BE2C (cell line): ENCODE measurements at regions not wholly inside any gene's neighbourhood (a gene's known extent, or its start where the extent isn't known, plus 50 kb on each side); places are given as distances from the start of the nearest gene placed in this dataset.

ENCODE experiments used
- DNase-seq: peaks from one replicate; pipeline ENCODE4 v3.0.0-alpha.2; 2020
- H3K27me3 ChIP-seq: fragments of 250-450 bp; sonication (Bioruptor Pico); 2 replicates; pipeline ENCODE4 v1.5.1; 2020; ENCODE audit warnings: mild to moderate bottlenecking
- H3K36me3 ChIP-seq: fragments of 250-450 bp; sonication (Bioruptor Pico); 2 replicates; pipeline ENCODE4 v1.5.1; 2020; ENCODE audit warnings: mild to moderate bottlenecking
- H3K4me1 ChIP-seq: fragments of 250-450 bp; sonication (Bioruptor Pico); 2 replicates; pipeline ENCODE4 v1.5.1; 2020
- H3K4me3 ChIP-seq: 2 replicates; pipeline ENCODE4 v1.5.1; 2011; ENCODE audit warnings: low read depth, low read length
- H3K9me3 ChIP-seq: fragments of 250-450 bp; sonication (Bioruptor Pico); 2 replicates; pipeline ENCODE4 v1.5.1; 2020
- TF ChIP-seq, protein P1 (sequence below): IDR thresholded peaks from 2 replicates; pipeline ENCODE4 v1.5.1; 2012; ENCODE audit warnings: mild to moderate bottlenecking, low read depth, low read length

DNA sequence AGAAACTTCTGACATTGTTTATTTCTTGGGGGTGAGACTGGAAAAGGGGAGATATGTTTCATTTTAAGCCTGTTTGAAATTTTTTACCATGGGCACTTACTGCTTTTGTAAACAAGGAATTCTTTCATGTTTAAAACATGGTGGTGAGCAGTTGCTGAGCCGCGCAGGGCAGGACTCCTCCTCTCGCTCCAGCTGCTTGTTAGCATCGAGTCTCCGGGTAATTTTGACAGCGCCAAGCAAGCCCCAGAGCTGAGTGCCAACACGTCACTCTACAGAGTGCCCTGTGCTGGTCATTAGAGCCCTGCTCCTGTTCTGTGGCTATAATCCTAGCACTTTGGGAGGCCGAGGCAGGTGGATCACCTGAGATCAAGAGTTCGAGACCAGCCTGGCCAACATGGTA is 116.5 kb upstream of the MSX2 start:
- Histone ChIP-seq H3K27me3 (no peaks in the 10 kb centered on the region), H3K4me1 (peaks cover 3% of the 10 kb centered on the region), H3K4me3 (no peak overlapping the region), H3K9me3 (0 out of 2 replicates have a peak, but pooled peaks cover 2% of the 10 kb centered on the region), H3K36me3 (no peaks in the 10 kb centered on the region)
- no peak for DNase-seq
- TF ChIP-seq, protein P1, sequence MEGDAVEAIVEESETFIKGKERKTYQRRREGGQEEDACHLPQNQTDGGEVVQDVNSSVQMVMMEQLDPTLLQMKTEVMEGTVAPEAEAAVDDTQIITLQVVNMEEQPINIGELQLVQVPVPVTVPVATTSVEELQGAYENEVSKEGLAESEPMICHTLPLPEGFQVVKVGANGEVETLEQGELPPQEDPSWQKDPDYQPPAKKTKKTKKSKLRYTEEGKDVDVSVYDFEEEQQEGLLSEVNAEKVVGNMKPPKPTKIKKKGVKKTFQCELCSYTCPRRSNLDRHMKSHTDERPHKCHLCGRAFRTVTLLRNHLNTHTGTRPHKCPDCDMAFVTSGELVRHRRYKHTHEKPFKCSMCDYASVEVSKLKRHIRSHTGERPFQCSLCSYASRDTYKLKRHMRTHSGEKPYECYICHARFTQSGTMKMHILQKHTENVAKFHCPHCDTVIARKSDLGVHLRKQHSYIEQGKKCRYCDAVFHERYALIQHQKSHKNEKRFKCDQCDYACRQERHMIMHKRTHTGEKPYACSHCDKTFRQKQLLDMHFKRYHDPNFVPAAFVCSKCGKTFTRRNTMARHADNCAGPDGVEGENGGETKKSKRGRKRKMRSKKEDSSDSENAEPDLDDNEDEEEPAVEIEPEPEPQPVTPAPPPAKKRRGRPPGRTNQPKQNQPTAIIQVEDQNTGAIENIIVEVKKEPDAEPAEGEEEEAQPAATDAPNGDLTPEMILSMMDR, result no peak

DNA sequence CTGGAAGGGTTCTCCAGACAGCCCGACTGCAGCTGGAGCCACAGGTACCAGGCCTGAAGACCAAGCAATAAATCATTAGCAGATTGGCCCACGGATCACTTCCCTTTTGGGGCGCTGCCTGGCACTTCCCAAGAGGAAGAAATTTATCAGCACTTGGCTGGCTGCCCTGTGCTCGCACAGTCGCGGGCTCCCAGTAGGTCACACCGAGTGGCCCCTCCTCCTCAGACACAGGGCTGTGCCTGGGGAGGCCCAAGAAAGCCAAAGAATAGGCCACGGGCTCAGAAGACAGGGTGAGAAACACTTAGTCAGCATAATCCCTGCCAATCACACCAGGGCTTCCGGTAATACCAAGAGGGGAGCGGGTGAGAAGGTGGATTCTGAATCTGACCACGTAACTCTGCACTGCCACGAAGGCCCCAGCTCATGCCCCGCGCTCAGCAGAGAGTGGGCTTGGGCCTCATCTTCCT is 115.7 kb upstream of the MSX2 start:
- Histone ChIP-seq H3K36me3 (no peaks in the 10 kb centered on the region), H3K27me3 (no peaks in the 10 kb centered on the region), H3K4me1 (peaks cover 3% of the 10 kb centered on the region), H3K9me3 (0 out of 2 replicates have a peak, but pooled peaks cover 2% of the 10 kb centered on the region), H3K4me3 (no peak overlapping the region)
- TF ChIP-seq, protein P1, result no peak
- peak; percentile 40 for DNase-seq

DNA sequence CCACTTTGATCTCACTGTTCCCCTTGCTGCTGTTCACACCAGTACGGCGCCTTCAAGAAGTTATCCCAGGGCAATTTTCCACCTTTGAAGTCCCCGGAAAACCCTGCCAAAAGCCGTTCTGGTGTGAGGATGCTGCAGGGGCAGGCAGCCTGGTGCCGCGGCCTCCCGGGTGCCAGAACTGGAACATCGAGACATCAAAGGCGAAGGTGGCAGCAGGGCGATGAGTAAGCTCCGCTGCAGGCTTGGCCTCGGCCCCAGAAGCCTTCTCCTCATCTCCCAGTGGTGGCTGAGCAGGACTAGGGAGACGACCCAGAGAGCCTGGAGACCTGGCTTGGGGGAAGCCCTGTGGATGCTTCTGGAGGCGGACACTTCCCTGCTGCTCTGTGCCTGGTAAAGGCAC is 115.3 kb upstream of the MSX2 start:
- H3K4me3 ChIP-seq, result no peak overlapping the region
- H3K36me3 ChIP-seq, result no peaks in the 10 kb centered on the region
- TF ChIP-seq, protein P1, result no peak
- H3K4me1 ChIP-seq, result peaks cover 3% of the 10 kb centered on the region
- 0 out of 2 replicates have a peak, but pooled peaks cover 2% of the 10 kb centered on the region for H3K9me3 ChIP-seq
- DNase-seq, result peak; percentile 29
- no peaks in the 10 kb centered on the region for H3K27me3 ChIP-seq

DNA sequence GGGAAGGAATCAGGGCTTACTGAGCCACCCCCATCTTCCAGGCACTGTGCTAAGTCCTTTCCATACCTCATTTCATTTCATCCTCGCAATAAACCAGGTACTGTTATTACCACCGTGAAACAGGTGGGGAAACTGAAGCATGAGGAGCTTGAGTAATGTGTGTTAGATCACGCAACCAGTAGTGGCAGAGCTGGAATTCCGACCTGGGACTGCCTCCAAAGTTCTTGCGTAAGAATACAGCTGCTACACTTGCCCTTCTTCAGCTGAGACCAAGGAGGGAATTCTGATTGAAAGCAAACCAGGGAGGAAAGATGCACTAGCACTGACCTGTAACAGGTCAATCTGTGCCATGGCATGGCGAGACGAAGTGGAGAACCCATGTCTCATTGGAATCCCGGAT is 113.4 kb upstream of the MSX2 start:
- H3K9me3 ChIP-seq, result no peaks in the 10 kb centered on the region
- no peak for DNase-seq
- TF ChIP-seq, protein P1, result no peak
- no peaks in the 10 kb centered on the region for H3K36me3 ChIP-seq
- H3K4me1 ChIP-seq, result peaks cover 3% of the 10 kb centered on the region
- H3K27me3 ChIP-seq, result no peaks in the 10 kb centered on the region
- no peak overlapping the region for H3K4me3 ChIP-seq

DNA sequence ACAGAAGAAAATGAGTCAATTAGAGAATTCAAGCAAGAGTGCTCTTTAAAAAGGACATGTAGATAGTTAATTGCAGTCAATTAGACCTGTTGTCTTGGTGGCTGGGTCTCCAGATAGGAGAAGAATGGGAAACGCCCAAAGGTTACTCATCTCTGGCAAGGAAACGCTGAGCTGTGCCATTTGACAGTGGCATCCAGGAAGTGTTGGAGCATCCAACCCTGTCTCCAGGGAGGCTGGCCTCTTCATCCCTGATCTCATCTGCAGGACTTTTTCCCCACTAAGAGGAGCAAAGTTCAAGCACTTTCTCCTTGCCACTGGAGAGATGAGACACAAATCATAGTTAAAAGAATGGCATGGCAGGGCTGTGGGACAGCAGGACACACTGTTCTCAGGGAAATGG is 111.7 kb upstream of the MSX2 start:
- H3K4me1 ChIP-seq, result peaks cover 3% of the 10 kb centered on the region
- TF ChIP-seq, protein P1, result no peak
- no peaks in the 10 kb centered on the region for H3K36me3 ChIP-seq
- H3K9me3 ChIP-seq, result no peaks in the 10 kb centered on the region
- H3K27me3 ChIP-seq, result no peaks in the 10 kb centered on the region
- H3K4me3 ChIP-seq, result no peak overlapping the region
- DNase-seq, result no peak

GRCh38 chr5:174614500-174615135 is 109.8 kb upstream of the MSX2 start:
- Histone ChIP-seq H3K27me3 (no peaks in the 10 kb centered on the region), H3K4me3 (no peak overlapping the region), H3K4me1 (peaks cover 5% of the 10 kb centered on the region), H3K9me3 (no peaks in the 10 kb centered on the region), H3K36me3 (no peaks in the 10 kb centered on the region)
- no peak for DNase-seq
- TF ChIP-seq, protein P1, result no peak
